Activated CD4-positive, alpha-beta memory T cell treated with anti-CD3 and anti-CD28 coated beads for 36 hours (primary cell): ENCODE measurements at regions not wholly inside any gene's neighbourhood (a gene's known extent, or its start where the extent isn't known, plus 50 kb on each side); places are given as distances from the start of the nearest gene placed in this dataset.

ENCODE experiments used
- CTCF ChIA-PET: fragments of 350-600 bp; sonication (Branson Sonifier 250); formaldehyde crosslinking; loops from one replicate; lab custom pipeline; 2021; ENCODE audit warnings: antibody characterized with exemption, inconsistent platforms; lab: Charles Lee
- POLR2A ChIA-PET: fragments of 350-600 bp; sonication (Branson Sonifier 250); formaldehyde crosslinking; loops from one replicate; lab custom pipeline; 2021; ENCODE audit warnings: antibody characterized with exemption; lab: Charles Lee
- DNase-seq: peaks from one replicate; pipeline ENCODE4 v3.0.0-alpha.2; 2020
- H3K27ac Mint-ChIP-seq: one replicate; pipeline ENCODE4 v1.8.0; 2021; ENCODE audit warnings: mixed read lengths
- H3K27me3 Mint-ChIP-seq: one replicate; pipeline ENCODE4 v1.8.0; 2021; ENCODE audit warnings: mixed read lengths
- H3K36me3 Mint-ChIP-seq: one replicate; pipeline ENCODE4 v1.8.0; 2021; ENCODE audit warnings: mixed read lengths
- H3K4me1 Mint-ChIP-seq: one replicate; pipeline ENCODE4 v1.8.0; 2021; ENCODE audit warnings: low read depth, mixed read lengths
- H3K4me3 Mint-ChIP-seq: one replicate; pipeline ENCODE4 v1.8.0; 2021; ENCODE audit warnings: mild to moderate bottlenecking, mixed read lengths
- H3K9me3 Mint-ChIP-seq: one replicate; pipeline ENCODE4 v1.8.0; 2021; ENCODE audit warnings: mixed read lengths
- intact Hi-C: fragments of 100-400 bp; cut with micrococcal nuclease; formaldehyde crosslinking; loops from one replicate; pipeline ENCODE4 v1.15.1; 2023

DNA sequence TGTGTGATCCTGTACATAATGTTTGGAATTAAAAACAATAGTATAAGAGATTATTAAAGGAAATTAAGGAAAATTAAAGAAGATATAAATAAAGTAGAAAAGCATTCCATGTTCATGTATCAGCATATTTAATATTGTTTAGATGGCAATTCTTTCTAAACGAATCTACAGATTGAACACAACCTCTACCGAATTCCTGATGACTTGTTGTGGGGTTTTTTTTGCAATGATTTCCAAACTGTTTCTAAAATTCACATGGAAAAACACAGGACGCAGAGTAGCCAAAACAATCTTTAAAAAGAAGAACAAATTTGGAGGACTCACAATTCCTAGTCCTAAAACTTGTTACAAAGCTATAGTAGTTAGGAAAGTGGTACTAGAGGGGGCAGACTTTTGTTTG, 573.4 kb upstream of the IGFBP3 start:
- Mint-ChIP-seq H3K4me3 (no peak overlapping the region), H3K4me1 (no peaks in the 10 kb centered on the region), H3K36me3 (no peaks in the 10 kb centered on the region), H3K27ac (no peak overlapping the region), H3K9me3 (peaks cover 11% of the 10 kb centered on the region), H3K27me3 (peaks cover 1% of the 10 kb centered on the region)
- ChIA-PET CTCF (no interaction called here), POLR2A (no interaction called here)
- intact Hi-C loops = no loop called here
- no peak for DNase-seq

DNA sequence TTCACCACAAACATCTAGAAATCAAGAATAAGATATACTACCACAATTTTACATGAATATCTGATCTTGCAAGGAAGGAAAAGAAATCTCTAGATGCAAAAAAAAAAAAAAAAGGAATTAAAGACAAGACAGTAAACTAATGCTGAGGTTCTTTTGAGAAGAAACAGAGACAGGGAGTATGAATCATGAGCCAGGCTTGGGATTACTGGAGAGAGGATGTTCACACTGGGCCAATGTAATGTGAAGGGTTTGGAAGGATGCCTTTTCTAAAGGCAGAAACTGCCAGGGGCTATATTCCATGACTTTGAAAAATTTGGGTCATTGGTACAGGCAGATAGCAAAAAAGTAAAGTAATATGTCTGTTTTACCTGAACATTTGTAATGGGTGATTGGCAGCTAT, 573.0 kb upstream of the IGFBP3 start:
- Mint-ChIP-seq H3K4me1 (no peaks in the 10 kb centered on the region), H3K27ac (no peak overlapping the region), H3K4me3 (no peak overlapping the region), H3K9me3 (peaks cover 11% of the 10 kb centered on the region), H3K36me3 (no peaks in the 10 kb centered on the region), H3K27me3 (peaks cover 1% of the 10 kb centered on the region)
- DNase-seq = no peak
- ChIA-PET POLR2A (no interaction called here), CTCF (no interaction called here)
- intact Hi-C loops = no loop called here

DNA sequence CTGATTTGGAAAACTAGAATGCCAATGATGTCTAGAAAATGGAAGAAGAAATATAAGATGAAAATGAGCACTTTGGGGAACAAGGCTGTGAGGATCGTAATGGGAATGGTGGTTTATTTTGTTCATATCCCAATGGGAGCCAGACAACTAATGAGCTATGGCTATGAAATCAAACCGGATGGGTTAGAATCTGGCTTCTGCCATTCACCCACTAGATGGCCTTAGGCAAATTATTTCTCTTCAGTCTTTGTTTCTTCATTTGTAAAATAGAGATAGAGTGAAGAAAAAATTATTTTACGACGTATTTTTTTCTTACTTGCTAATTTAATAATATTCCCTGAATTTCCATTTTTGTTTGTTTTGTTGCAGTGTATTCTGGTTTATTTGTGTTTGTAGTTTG, 572.1 kb upstream of the IGFBP3 start:
- ChIA-PET POLR2A (no interaction called here), CTCF (no interaction called here)
- no peak for DNase-seq
- H3K36me3 Mint-ChIP-seq = no peaks in the 10 kb centered on the region
- H3K27ac Mint-ChIP-seq = no peak overlapping the region
- peaks cover 1% of the 10 kb centered on the region for H3K27me3 Mint-ChIP-seq
- intact Hi-C loops = no loop called here
- H3K9me3 Mint-ChIP-seq = peaks cover 11% of the 10 kb centered on the region
- no peaks in the 10 kb centered on the region for H3K4me1 Mint-ChIP-seq
- H3K4me3 Mint-ChIP-seq = no peak overlapping the region

DNA sequence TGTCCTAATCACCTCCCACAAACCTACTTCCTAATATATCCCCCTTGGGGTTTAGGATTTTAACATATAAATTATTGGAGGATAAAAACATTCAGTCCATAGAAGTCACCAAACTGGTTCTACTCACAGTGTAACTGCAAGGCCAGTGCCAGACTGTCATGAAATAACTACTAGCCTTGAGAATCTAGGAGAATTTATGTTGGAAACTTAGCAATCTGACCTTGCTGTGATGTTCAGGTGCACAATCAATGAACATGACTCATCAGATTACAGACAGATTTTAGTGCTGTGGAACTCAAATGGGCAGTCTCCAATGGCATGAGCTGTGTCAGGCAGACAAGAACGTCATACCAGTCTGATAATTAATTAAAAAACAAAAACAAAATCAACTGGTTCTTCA, 571.4 kb upstream of the IGFBP3 start:
- H3K27me3 Mint-ChIP-seq = peaks cover 1% of the 10 kb centered on the region
- ChIA-PET CTCF (no interaction called here), POLR2A (no interaction called here)
- no peak for DNase-seq
- H3K36me3 Mint-ChIP-seq = no peaks in the 10 kb centered on the region
- H3K27ac Mint-ChIP-seq = no peak overlapping the region
- no peaks in the 10 kb centered on the region for H3K4me1 Mint-ChIP-seq
- H3K4me3 Mint-ChIP-seq = no peak overlapping the region
- peaks cover 11% of the 10 kb centered on the region for H3K9me3 Mint-ChIP-seq
- intact Hi-C loops = no loop called here

DNA sequence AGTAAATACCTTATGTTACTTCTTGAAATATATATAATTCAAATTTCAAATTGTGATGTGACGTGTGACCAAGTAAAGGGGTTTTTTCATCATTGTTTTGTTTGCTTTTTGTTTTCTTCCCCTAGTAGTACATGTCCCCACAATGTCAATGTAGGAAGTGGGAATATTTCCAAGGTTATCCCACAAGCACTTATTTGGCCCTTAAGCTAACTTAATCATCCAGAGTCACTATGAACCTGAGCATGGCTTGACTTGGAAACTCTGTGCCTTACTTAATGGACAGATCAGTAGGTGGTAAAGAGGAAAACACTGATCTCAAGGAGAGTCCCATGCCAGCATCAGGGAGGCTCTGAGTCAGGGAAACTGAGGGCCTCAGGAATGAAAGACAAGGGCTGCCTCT, 569.3 kb upstream of the IGFBP3 start:
- CTCF ChIA-PET = no interaction called here
- Mint-ChIP-seq H3K4me1 (no peaks in the 10 kb centered on the region), H3K9me3 (peaks cover 6% of the 10 kb centered on the region), H3K4me3 (no peak overlapping the region), H3K36me3 (no peaks in the 10 kb centered on the region), H3K27me3 (peaks cover 1% of the 10 kb centered on the region), H3K27ac (no peak overlapping the region)
- no peak for DNase-seq
- POLR2A ChIA-PET = no interaction called here
- intact Hi-C loops = no loop called here

DNA sequence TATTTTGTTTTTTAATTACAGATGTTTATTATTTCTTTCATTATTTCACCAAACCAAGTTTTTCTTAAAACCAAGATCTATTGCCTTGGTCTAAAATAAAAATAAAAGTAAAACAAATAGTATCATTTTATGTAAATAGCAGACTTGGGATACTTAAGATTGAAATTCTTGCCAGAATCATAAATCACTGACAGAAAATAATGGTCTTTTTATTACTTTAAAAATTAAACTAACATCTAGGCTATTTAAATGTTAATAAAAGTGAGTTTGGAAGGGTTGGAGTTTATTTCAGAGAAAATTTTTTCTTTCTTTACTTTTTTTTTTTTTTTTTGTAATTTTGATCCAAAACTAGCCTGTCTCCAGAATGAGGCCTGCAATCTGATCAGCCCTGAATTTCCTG, 568.0 kb upstream of the IGFBP3 start:
- Mint-ChIP-seq H3K9me3 (peaks cover 6% of the 10 kb centered on the region), H3K36me3 (no peaks in the 10 kb centered on the region), H3K27ac (no peak overlapping the region), H3K4me3 (no peak overlapping the region), H3K27me3 (peaks cover 1% of the 10 kb centered on the region), H3K4me1 (no peaks in the 10 kb centered on the region)
- DNase-seq = no peak
- intact Hi-C loops = no loop called here
- CTCF ChIA-PET = no interaction called here
- POLR2A ChIA-PET = no interaction called here

DNA sequence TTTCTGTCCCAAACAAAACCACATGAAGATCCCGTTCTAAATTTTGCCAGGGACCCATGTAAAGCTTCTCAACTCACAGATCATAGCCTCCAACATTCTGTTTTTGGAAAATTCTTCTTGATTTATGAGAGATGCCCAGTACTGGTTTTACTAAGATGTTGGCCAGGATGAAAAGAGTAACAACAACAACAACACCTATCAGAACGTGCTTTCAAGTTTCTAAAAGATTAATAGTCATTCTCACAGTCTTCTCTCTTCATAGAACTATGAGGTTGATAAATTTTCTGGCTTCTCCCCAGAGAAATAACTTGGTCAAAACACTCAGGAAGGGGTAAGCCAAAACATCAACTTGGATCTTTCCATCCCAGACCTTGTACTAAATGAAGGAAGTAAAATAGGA, 567.5 kb upstream of the IGFBP3 start:
- H3K4me1 Mint-ChIP-seq = no peaks in the 10 kb centered on the region
- POLR2A ChIA-PET = no interaction called here
- intact Hi-C loops = no loop called here

DNA sequence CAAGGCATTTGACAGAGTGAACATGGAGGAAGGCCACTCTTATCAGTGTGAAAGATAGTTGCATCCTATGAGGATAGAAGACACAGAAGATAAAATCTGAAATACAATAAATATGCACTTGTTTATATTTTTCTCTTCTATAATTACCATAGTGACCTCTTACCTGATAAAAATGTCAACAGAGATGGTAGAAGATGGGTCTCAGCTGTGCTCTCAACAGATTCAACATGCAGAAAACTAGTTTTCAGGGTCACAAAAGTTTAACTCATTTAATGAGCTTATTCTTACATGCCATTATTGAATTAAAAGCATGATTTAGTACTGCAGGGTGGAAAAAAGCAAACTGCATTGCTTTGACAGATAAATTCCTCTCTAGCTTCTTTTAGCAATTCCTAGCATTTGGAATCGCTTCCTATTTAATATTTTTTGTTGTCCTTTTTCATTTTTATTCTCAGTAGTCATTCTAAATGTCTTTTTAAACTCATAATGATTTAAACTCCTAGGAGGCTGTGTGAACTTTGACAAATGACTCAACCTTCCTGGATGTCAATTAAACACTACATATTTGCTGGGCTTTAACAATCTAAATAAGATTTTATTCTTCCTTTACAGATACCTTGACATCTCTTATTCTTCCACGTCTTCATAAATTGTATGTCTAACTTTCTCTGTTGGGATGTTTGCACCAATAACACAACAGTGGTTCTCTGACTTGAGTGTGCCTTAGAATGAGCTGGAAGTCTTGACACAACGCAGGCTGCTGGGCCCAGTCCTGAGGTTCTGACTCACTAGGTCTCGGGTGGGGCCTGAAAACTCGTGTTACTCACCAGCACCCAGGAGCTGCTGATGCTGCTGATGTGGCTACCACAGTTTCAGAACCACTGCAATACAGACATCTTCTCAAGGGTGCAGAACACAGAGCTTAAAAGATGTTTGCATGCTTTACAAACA, 565.5 kb upstream of the IGFBP3 start:
- Mint-ChIP-seq H3K4me3 (no peak overlapping the region), H3K4me1 (no peaks in the 10 kb centered on the region), H3K27me3 (no peaks in the 10 kb centered on the region), H3K9me3 (peaks cover 3% of the 10 kb centered on the region), H3K36me3 (no peaks in the 10 kb centered on the region), H3K27ac (no peak overlapping the region)
- ChIA-PET POLR2A (no interaction called here), CTCF (no interaction called here)
- DNase-seq = no peak
- intact Hi-C loops = no loop called here

More for the DNA sequence above, 567.5 kb upstream of the IGFBP3 start:
- no peak for DNase-seq
- Mint-ChIP-seq H3K9me3 (peaks cover 4% of the 10 kb centered on the region), H3K27ac (no peak overlapping the region), H3K4me3 (no peak overlapping the region), H3K27me3 (peaks cover 1% of the 10 kb centered on the region), H3K36me3 (no peaks in the 10 kb centered on the region)
- CTCF ChIA-PET = no interaction called here

DNA sequence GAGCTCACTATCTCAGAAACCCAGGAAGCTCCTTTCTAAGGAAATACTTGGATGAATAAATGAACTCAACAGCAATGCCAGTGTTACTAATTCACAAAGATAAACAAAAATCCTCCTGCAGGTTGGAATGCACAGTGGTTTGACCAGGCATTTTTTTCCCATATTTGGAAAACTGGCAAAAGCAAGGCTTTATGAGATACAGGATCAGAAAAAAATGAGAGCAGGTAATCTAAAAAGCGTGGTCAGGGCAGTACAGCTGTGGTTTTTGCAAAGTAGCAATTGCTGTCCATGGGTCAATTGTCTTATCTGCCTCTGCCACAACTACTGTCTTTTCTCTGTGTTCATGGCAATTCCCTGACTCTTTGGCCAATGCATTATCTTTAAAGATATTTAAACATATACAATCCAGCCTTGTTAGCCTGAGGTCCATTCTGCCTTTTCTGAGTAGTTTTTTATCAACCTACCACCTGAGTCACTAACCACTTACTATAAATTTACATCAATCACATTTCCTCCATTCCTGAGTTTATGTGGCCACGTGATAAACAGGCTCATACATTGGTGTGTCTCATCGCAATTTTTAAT, 564.5 kb upstream of the IGFBP3 start:
- no peaks in the 10 kb centered on the region for H3K27me3 Mint-ChIP-seq
- ChIA-PET POLR2A (no interaction called here), CTCF (no interaction called here)
- H3K9me3 Mint-ChIP-seq = peaks cover 3% of the 10 kb centered on the region
- H3K4me1 Mint-ChIP-seq = no peaks in the 10 kb centered on the region
- no peak for DNase-seq
- no peak overlapping the region for H3K4me3 Mint-ChIP-seq
- H3K27ac Mint-ChIP-seq = no peak overlapping the region
- intact Hi-C loops = no loop called here
- no peaks in the 10 kb centered on the region for H3K36me3 Mint-ChIP-seq

DNA sequence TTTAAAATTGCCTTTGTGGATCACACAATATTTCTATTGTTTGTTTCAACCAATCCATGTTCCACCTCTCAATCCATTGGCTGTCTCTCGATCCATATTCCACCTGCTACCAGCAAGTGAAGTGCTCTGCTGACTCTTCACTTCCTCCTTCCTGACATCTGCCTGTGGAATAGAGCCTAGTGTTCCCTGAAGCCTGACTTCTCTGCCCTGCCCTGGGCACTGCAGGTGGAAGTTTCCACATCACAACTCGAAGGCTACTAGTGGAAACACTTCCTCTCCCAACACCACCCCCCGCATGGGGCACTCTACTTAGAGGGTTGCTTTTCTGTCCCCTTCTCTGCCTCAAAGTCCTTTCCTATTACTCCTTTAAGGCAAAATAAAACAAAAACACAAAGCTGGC, 563.8 kb upstream of the IGFBP3 start:
- H3K4me3 Mint-ChIP-seq = no peak overlapping the region
- no peaks in the 10 kb centered on the region for H3K4me1 Mint-ChIP-seq
- DNase-seq = no peak
- POLR2A ChIA-PET = no interaction called here
- H3K27me3 Mint-ChIP-seq = no peaks in the 10 kb centered on the region
- H3K9me3 Mint-ChIP-seq = peaks cover 3% of the 10 kb centered on the region
- intact Hi-C loops = no loop called here
- H3K27ac Mint-ChIP-seq = no peak overlapping the region
- CTCF ChIA-PET = no interaction called here
- H3K36me3 Mint-ChIP-seq = no peaks in the 10 kb centered on the region

DNA sequence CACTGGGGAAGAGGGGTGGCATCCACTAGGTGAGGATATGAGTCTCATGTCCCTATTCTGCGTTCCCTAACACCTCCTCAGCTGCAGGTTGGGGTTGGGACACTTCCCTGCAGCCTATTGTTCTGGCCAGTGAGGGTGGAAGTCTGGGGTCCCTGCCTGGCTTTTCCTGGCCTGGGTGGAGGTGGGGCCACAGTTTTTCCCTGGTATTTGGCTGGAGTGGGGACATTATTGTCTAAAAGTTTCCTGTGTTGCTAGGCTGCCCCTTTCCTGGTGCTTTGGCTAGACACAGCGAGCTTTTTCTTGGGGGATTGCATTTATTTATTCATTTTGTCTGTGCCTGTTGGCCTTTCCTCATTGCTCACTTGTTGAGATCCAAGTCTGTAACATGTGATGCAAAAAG, 559.5 kb upstream of the IGFBP3 start:
- POLR2A ChIA-PET = no interaction called here
- Mint-ChIP-seq H3K4me3 (no peak overlapping the region), H3K27ac (no peak overlapping the region), H3K27me3 (no peaks in the 10 kb centered on the region), H3K4me1 (no peaks in the 10 kb centered on the region), H3K36me3 (no peaks in the 10 kb centered on the region), H3K9me3 (peaks cover 9% of the 10 kb centered on the region)
- CTCF ChIA-PET = no interaction called here
- intact Hi-C loops = no loop called here
- DNase-seq = no peak

DNA sequence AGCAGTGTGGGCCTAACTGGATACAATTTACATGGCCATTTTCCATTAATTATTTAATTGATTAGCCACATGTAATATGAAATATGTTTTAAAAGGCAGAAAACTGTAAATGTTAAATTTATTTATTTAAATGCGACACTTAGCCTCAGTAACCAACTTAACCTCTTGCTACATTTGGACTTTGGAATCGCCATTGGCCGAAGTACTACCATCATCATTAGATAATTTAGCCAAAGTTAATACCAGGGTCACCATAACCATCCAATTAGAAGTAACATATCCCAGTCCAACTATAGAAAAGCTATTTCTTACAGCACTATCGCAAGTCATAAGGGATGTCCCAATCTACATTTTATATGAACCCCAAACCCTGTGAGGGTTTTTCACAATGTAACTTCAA, 558.6 kb upstream of the IGFBP3 start:
- DNase-seq = no peak
- ChIA-PET POLR2A (no interaction called here), CTCF (no interaction called here)
- Mint-ChIP-seq H3K4me3 (no peak overlapping the region), H3K9me3 (peaks cover 9% of the 10 kb centered on the region), H3K27ac (no peak overlapping the region), H3K4me1 (no peaks in the 10 kb centered on the region), H3K27me3 (no peaks in the 10 kb centered on the region), H3K36me3 (no peaks in the 10 kb centered on the region)
- intact Hi-C loops = no loop called here

DNA sequence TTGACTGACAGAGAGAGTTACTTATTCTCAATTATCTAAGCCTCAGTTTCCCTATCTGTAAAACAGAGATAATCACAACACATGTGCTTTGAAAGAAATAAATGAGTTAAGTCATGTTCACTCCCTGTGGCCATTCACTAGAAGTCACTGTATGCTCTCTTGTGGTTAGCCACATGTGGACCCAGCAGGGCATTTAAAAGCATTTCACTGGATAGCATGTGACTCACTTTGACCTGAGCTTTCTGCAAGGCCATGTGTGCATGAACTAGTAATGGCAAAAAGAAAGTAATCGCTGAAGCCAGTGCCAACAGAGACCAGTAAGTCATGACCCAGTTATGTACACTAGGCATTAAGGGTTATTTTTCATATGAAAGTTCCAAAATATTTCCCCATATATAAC, 557.0 kb upstream of the IGFBP3 start:
- DNase-seq = no peak
- no peaks in the 10 kb centered on the region for H3K27me3 Mint-ChIP-seq
- CTCF ChIA-PET = no interaction called here
- no peak overlapping the region for H3K4me3 Mint-ChIP-seq
- H3K36me3 Mint-ChIP-seq = no peaks in the 10 kb centered on the region
- no peak overlapping the region for H3K27ac Mint-ChIP-seq
- peaks cover 14% of the 10 kb centered on the region for H3K9me3 Mint-ChIP-seq
- intact Hi-C loops = no loop called here
- no peaks in the 10 kb centered on the region for H3K4me1 Mint-ChIP-seq
- POLR2A ChIA-PET = no interaction called here
